Transverse colon (tissue), 4 donors: ENCODE measurements at regions not wholly inside any gene's neighbourhood (a gene's known extent, or its start where the extent isn't known, plus 50 kb on each side); places are given as distances from the start of the nearest gene placed in this dataset.

Source experiments
- DNase-seq: peaks from one replicate; pipeline ENCODE4 v3.0.0-alpha.2; 2019
- H3K27ac ChIP-seq, 4 donors: fragments of 200-600 bp; sonication (generic); 2 replicates each; pipeline ENCODE4 v1.5.1; 2016 to 2018; ENCODE audit warnings: inconsistent platforms in 4 of 4
- H3K27me3 ChIP-seq: fragments of 200-600 bp; sonication (generic); 2 replicates; pipeline ENCODE4 v1.5.1; 2017; ENCODE audit warnings: inconsistent platforms
- H3K36me3 ChIP-seq, 4 donors: fragments of 200-600 bp; sonication (generic); 2 replicates each; pipeline ENCODE4 v1.5.1; 2017 to 2019; ENCODE audit warnings: inconsistent platforms in 4 of 4
- H3K4me1 ChIP-seq, 4 donors: fragments of 200-600 bp; sonication (generic); 2 replicates each; pipeline ENCODE4 v1.5.1; 2017 to 2020; ENCODE audit warnings: inconsistent platforms in 4 of 4
- H3K4me3 ChIP-seq, 4 donors: fragments of 200-600 bp; sonication (generic); 1 replicate in 1 of 4; 2 replicates in 3 of 4; pipeline versions ENCODE4 v1.5.1 to v1.6.1; 2017 to 2019; ENCODE audit warnings: inconsistent platforms in 4 of 4
- H3K9me3 ChIP-seq, 2 donors: fragments of 200-600 bp; sonication (generic); 2 replicates each; pipeline ENCODE4 v1.5.1; 2017 to 2019; ENCODE audit warnings: inconsistent platforms in 2 of 2
- CTCF ChIP-seq, 5 experiments: fragments of 200-600 bp in 3 of 5; fragments of 450-650 bp in 2 of 5; sonication (generic) in 3 of 5; IDR thresholded peaks; 1 replicate in 2 of 5; 2 replicates in 3 of 5; pipeline ENCODE4 v1.5.1; 2016 to 2017; ENCODE audit warnings: antibody characterized with exemption in 5 of 5, inconsistent platforms in 3 of 5, mild to moderate bottlenecking in 2 of 5, moderate library complexity in 1 of 5
- EP300 ChIP-seq: sonication (generic); formaldehyde crosslinking; IDR thresholded peaks from one replicate; pipeline ENCODE4 v1.6.1; 2017; ENCODE audit warnings: antibody characterized with exemption, low read depth
- POLR2A ChIP-seq: fragments of 450-650 bp; IDR thresholded peaks from one replicate; pipeline ENCODE4 v1.6.1; 2016; ENCODE audit warnings: antibody characterized with exemption, mild to moderate bottlenecking, moderate library complexity
- POLR2AphosphoS5 ChIP-seq, 3 donors: sonication (generic); formaldehyde crosslinking; IDR thresholded peaks; one replicate each; pipeline ENCODE4 v1.6.1; 2016; ENCODE audit warnings: antibody characterized with exemption in 3 of 3
- WGBS, 2 donors: methylation state at CpG; one replicate each; pipeline ENCODE4 v1.1.5; 2018; ENCODE audit warnings: low coverage in 1 of 2; 5-methylcytosine and 5-hydroxymethylcytosine counted together
- in situ Hi-C, 4 donors: fragments of 200-750 bp; cut with MboI; loops; one replicate each; pipeline versions ENCODE4 v1.15.0 to v1.15.1; 2017; ENCODE audit warnings: low sequenced_read_pairs in 3 of 4, low pct_ligation_motif_present in 1 of 4, low pct_unique_long_range_greater_than_20kb in 1 of 4
- intact Hi-C: fragments of 100-400 bp; cut with DNase I; formaldehyde crosslinking; loops from one replicate; pipeline ENCODE4 v1.15.1; 2023; ENCODE audit warnings: low total_unique reads

GRCh38 chr14:95426116-95426475, 90.4 kb downstream of the SYNE3 start:
- Histone ChIP-seq H3K27me3 (no peaks in the 10 kb centered on the region), H3K9me3 (no peaks in the 10 kb centered on the region), H3K36me3 (no peaks in the 10 kb centered on the region), H3K4me1 (no peaks in the 10 kb centered on the region), H3K27ac (no peak overlapping the region), H3K4me3 (no peak overlapping the region)
- 91 to 92% methylated on average over 6 of the region's 6 CpGs for WGBS, 2 donors
- no peak for DNase-seq
- TF ChIP-seq POLR2AphosphoS5 (IDR thresholded peaks at IDR 0.05) (no peak), POLR2A (no peak), CTCF (IDR thresholded peaks at IDR 0.05) (no peak), EP300 (no peak)
- in situ Hi-C loops: loop anchor here in 3 of 4 donors (25.0 kb wide), 2 partner anchors 561 to 739 kb away; no protein-coding TSS in a partner anchor
- intact Hi-C loops: no loop called here

- WGBS, 2 donors: 90 to 91% methylated on average over 6 to 9 of the region's 9 CpGs
- H3K9me3 ChIP-seq: no peaks in the 10 kb centered on the region
- no peak overlapping the region for H3K4me3 ChIP-seq
- TF ChIP-seq EP300: no peak
- in situ Hi-C loops (loop anchor here in 3 of 4 donors (25.0 kb wide), 2 partner anchors 562 to 738 kb away; no protein-coding TSS in a partner anchor), intact Hi-C loops (no loop called here)
- no peak for DNase-seq
- H3K4me1 ChIP-seq: no peaks in the 10 kb centered on the region
- H3K27ac ChIP-seq: no peak overlapping the region
- no peaks in the 10 kb centered on the region for H3K27me3 ChIP-seq
- no peaks in the 10 kb centered on the region for H3K36me3 ChIP-seq
Measured at GRCh38 chr14:95425369-95426115, 90.9 kb downstream of the SYNE3 start.

- intact Hi-C loops: no loop called here
- Histone ChIP-seq H3K4me3 (no peak overlapping the region), H3K27me3 (no peaks in the 10 kb centered on the region), H3K27ac (no peak overlapping the region), H3K9me3 (no peaks in the 10 kb centered on the region), H3K4me1 (no peaks in the 10 kb centered on the region), H3K36me3 (no peaks in the 10 kb centered on the region)
- in situ Hi-C loops: no loop called here
- 86 to 95% methylated on average over 5 of the region's 5 CpGs for WGBS, 2 donors
- no peak for TF ChIP-seq EP300
- TF ChIP-seq POLR2AphosphoS5 (IDR thresholded peaks at IDR 0.05): no peak
- no peak for TF ChIP-seq POLR2A
- TF ChIP-seq CTCF (IDR thresholded peaks at IDR 0.05): no peak
- DNase-seq: no peak
Measured at GRCh38 chr14:95424529-95424928, 91.9 kb downstream of the SYNE3 start.

GRCh38 chr14:95421741-95422140, 94.7 kb downstream of the SYNE3 start:
- TF ChIP-seq POLR2AphosphoS5 (IDR thresholded peaks at IDR 0.05) (no peak), CTCF (IDR thresholded peaks at IDR 0.05) (no peak), POLR2A (no peak), EP300 (no peak)
- H3K27me3 ChIP-seq: no peaks in the 10 kb centered on the region
- H3K4me3 ChIP-seq: no peak overlapping the region
- no peak for DNase-seq
- no peaks in the 10 kb centered on the region for H3K9me3 ChIP-seq
- H3K4me1 ChIP-seq: no peaks in the 10 kb centered on the region
- intact Hi-C loops (no loop called here), in situ Hi-C loops (no loop called here)
- 95 to 100% methylated on average over 3 to 8 of the region's 8 CpGs for WGBS, 2 donors
- H3K36me3 ChIP-seq: no peaks in the 10 kb centered on the region
- no peak overlapping the region for H3K27ac ChIP-seq
